HepG2 (cell line): ENCODE measurements at regions not wholly inside any gene's neighbourhood (a gene's known extent, or its start where the extent isn't known, plus 50 kb on each side); places are given as distances from the start of the nearest gene placed in this dataset.

Experiments used
- ATAC-seq: fragments of 200-7000 bp; cut with Tn5 transposase; 3 replicates; pipeline ENCODE4 v1.9.1; 2020; ENCODE audit warnings: mild to moderate bottlenecking, moderate library complexity
- BruUV-seq: library from RNA; stranded (reverse); fragments of 400-500 nt; replicated peaks from 2 replicates; lab custom pipeline; 2021; lab: Mats Ljungman, UMichigan
- CTCF ChIA-PET: fragments of 300-600 bp; formaldehyde crosslinking; extraction: SDS; loops from one replicate; lab custom pipeline; 2021; ENCODE audit warnings: low total read pairs, inconsistent platforms, low intra/inter-chr PET ratio; lab: Yijun Ruan, JAX
- POLR2A ChIA-PET: fragments of 350-600 bp; sonication (Branson Sonifier 250); formaldehyde crosslinking; loops from one replicate; lab custom pipeline; 2020; ENCODE audit warnings: antibody characterized with exemption, inconsistent platforms; lab: Yijun Ruan, JAX
- DNase-seq: peaks from one replicate; pipeline ENCODE4 v3.0.0-alpha.2; 2015; ENCODE audit warnings: low spot score
- FAIRE-seq: peaks from 3 replicates; lab custom pipeline; 2011; peaks lifted over from hg19 to GRCh38; lab: Jason Lieb, UNC
- H2AFZ ChIP-seq: one replicate; pipeline ENCODE4 v1.6.1; 2011; ENCODE audit warnings: low read length, inconsistent platforms
- H3K27ac ChIP-seq: fragments of 300-600 bp; 3 replicates; pipeline ENCODE4 v1.8.0; 2011; ENCODE audit warnings: mixed run types, mild to moderate bottlenecking, mixed read lengths, low read length, inconsistent platforms; ENCODE audit not compliant: insufficient read depth; ENCODE audit errors: extremely low read length
- H3K27me3 ChIP-seq, 2 experiments: fragments of 200-600 bp in 1 of 2; 2 replicates in 1 of 2; 3 replicates in 1 of 2; pipeline versions ENCODE4 v1.6.0 to v1.8.0; 2011; ENCODE audit warnings: low read length in 2 of 2, mild to moderate bottlenecking in 2 of 2, moderate library complexity in 2 of 2, inconsistent platforms in 1 of 2; ENCODE audit not compliant: insufficient read depth in 2 of 2, control insufficient read depth in 1 of 2
- H3K36me3 ChIP-seq, 2 experiments: fragments of 200-600 bp in 1 of 2; replicated peaks in 1 of 2; 2 replicates in 1 of 2; 3 replicates in 1 of 2; pipeline versions ENCODE4 v1.5.1 to v1.8.0; 2011; ENCODE audit warnings: low read length in 2 of 2, inconsistent platforms in 1 of 2; ENCODE audit not compliant: insufficient read depth in 2 of 2, control insufficient read depth in 1 of 2
- H3K4me1 ChIP-seq: 2 replicates; pipeline ENCODE4 v1.5.1; 2012; ENCODE audit warnings: low read length, inconsistent platforms; ENCODE audit not compliant: insufficient read depth
- H3K4me2 ChIP-seq: 2 replicates; pipeline ENCODE4 v1.6.0; 2011; ENCODE audit warnings: low read depth, low read length, inconsistent platforms
- H3K4me3 ChIP-seq, 3 experiments: fragments of 200-600 bp in 1 of 3; sonication (generic), shearing (Covaris generic) in 1 of 3; replicated peaks in 1 of 3; 2 replicates each; pipeline ENCODE4 v1.5.1; 2011 to 2016; ENCODE audit warnings: low read length in 3 of 3, inconsistent platforms in 2 of 3, low read depth in 2 of 3, mild to moderate bottlenecking in 2 of 3, control low read depth in 1 of 3, mixed read lengths in 1 of 3; ENCODE audit not compliant: insufficient read depth in 1 of 3
- H3K79me2 ChIP-seq: one replicate; pipeline ENCODE4 v1.6.1; 2011; ENCODE audit warnings: low read length, inconsistent platforms; ENCODE audit not compliant: insufficient read depth
- H3K9ac ChIP-seq: 2 replicates; pipeline ENCODE4 v1.6.0; 2011; ENCODE audit warnings: mild to moderate bottlenecking, low read depth, low read length, inconsistent platforms; ENCODE audit not compliant: insufficient read depth
- H3K9me3 ChIP-seq: 2 replicates; pipeline ENCODE4 v1.5.1; 2012; ENCODE audit warnings: mild to moderate bottlenecking, low read length
- H4K20me1 ChIP-seq: 2 replicates; pipeline ENCODE4 v1.6.0; 2011; ENCODE audit warnings: inconsistent platforms, mild to moderate bottlenecking, low read length, moderate library complexity; ENCODE audit not compliant: insufficient read depth
- ELF1 ChIP-seq: sonication (generic); formaldehyde crosslinking; IDR thresholded peaks from 2 replicates; pipeline ENCODE4 v1.4.0; 2020; ENCODE audit warnings: missing genetic modification reagents
- HIVEP1 ChIP-seq: sonication (generic); formaldehyde crosslinking; IDR thresholded peaks from 2 replicates; pipeline ENCODE4 v1.4.0; 2020; ENCODE audit warnings: mild to moderate bottlenecking, missing genetic modification reagents
- SRY ChIP-seq: sonication (generic); formaldehyde crosslinking; IDR thresholded peaks from 2 replicates; pipeline ENCODE4 v1.8.0; 2022; ENCODE audit warnings: mild to moderate bottlenecking, missing genetic modification reagents
- ZBTB34 ChIP-seq: sonication (generic); formaldehyde crosslinking; IDR thresholded peaks from 2 replicates; pipeline ENCODE4 v1.8.0; 2022; ENCODE audit warnings: mild to moderate bottlenecking, missing genetic modification reagents
- ZNF232 ChIP-seq: sonication (generic); formaldehyde crosslinking; IDR thresholded peaks from 2 replicates; pipeline ENCODE4 v1.4.0; 2020; ENCODE audit warnings: missing genetic modification reagents, borderline replicate concordance
- ZNF44 ChIP-seq: sonication (generic); formaldehyde crosslinking; IDR thresholded peaks from 2 replicates; pipeline ENCODE4 v1.5.1; 2020; ENCODE audit warnings: mild to moderate bottlenecking, missing genetic modification reagents
- ZNF512 ChIP-seq: sonication (generic); formaldehyde crosslinking; IDR thresholded peaks from 2 replicates; pipeline ENCODE4 v1.4.0; 2020; ENCODE audit warnings: mild to moderate bottlenecking, missing genetic modification reagents
- ZNF749 ChIP-seq: sonication (generic); formaldehyde crosslinking; IDR thresholded peaks from 2 replicates; pipeline ENCODE4 v1.8.0; 2022; ENCODE audit warnings: mild to moderate bottlenecking, missing genetic modification reagents, moderate library complexity, borderline replicate concordance
- WGBS: methylation state at CpG from one replicate; pipeline ENCODE4 v1.1.6; 2017; ENCODE audit warnings: low lambda C conversion rate; 5-methylcytosine and 5-hydroxymethylcytosine counted together
- in situ Hi-C: cut with HindIII; loops from 2 replicates; pipeline ENCODE4 v1.10.0; 2017; ENCODE audit warnings: low pct_unique_long_range_greater_than_20kb; ENCODE audit not compliant: extremely low pct_ligation_motif_present
- intact Hi-C: fragments of 100-400 bp; cut with micrococcal nuclease; formaldehyde crosslinking; loops from one replicate; pipeline ENCODE4 v1.10.0; 2022; ENCODE audit not compliant: unreplicated experiment
- TF ChIP-seq, protein P1 (sequence below): sonication (generic); formaldehyde crosslinking; IDR thresholded peaks from 2 replicates; pipeline ENCODE4 v1.4.0; 2020; ENCODE audit warnings: missing genetic modification reagents
- TF ChIP-seq, protein P2 (sequence below): sonication (generic); formaldehyde crosslinking; conservative IDR thresholded peaks from 2 replicates; pipeline ENCODE4 v1.4.0; 2020; ENCODE audit warnings: missing genetic modification reagents

DNA sequence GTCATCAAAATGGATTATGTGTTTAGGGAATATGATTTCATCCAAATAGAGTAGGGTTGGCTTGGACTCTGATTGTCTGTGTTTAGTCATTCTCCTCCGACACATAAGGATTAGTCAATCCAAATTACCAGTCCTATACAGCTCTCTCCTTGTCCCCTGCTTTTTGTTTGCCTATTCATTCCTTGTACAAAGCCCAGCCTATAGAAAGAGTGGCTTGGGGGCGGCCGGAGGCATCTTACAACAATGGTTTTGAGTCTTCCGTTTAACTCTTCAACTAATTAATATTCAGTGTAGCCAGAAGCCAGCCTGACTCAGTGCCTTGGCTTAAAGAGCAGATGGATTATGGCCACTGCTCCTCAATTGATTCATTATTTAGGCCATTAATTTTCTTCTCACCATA is 796.6 kb upstream of the POU3F4 start (continued):
- TF ChIP-seq ZNF749 (CRISPR knock-in tag): no peak
- TF ChIP-seq ZNF232 (CRISPR knock-in tag): no peak
- TF ChIP-seq SRY (CRISPR knock-in tag): no peak
- no peak for TF ChIP-seq ZNF44 (CRISPR knock-in tag)
- no peak for TF ChIP-seq ZBTB34 (CRISPR knock-in tag)

- ChIA-PET CTCF (no interaction called here), POLR2A (no interaction called here)
- FAIRE-seq (no peak), DNase-seq (no peak), ATAC-seq (no peak)
- TF ChIP-seq HIVEP1 (CRISPR knock-in tag): no peak
- TF ChIP-seq ZNF512 (CRISPR knock-in tag): no peak
- TF ChIP-seq, protein P1, sequence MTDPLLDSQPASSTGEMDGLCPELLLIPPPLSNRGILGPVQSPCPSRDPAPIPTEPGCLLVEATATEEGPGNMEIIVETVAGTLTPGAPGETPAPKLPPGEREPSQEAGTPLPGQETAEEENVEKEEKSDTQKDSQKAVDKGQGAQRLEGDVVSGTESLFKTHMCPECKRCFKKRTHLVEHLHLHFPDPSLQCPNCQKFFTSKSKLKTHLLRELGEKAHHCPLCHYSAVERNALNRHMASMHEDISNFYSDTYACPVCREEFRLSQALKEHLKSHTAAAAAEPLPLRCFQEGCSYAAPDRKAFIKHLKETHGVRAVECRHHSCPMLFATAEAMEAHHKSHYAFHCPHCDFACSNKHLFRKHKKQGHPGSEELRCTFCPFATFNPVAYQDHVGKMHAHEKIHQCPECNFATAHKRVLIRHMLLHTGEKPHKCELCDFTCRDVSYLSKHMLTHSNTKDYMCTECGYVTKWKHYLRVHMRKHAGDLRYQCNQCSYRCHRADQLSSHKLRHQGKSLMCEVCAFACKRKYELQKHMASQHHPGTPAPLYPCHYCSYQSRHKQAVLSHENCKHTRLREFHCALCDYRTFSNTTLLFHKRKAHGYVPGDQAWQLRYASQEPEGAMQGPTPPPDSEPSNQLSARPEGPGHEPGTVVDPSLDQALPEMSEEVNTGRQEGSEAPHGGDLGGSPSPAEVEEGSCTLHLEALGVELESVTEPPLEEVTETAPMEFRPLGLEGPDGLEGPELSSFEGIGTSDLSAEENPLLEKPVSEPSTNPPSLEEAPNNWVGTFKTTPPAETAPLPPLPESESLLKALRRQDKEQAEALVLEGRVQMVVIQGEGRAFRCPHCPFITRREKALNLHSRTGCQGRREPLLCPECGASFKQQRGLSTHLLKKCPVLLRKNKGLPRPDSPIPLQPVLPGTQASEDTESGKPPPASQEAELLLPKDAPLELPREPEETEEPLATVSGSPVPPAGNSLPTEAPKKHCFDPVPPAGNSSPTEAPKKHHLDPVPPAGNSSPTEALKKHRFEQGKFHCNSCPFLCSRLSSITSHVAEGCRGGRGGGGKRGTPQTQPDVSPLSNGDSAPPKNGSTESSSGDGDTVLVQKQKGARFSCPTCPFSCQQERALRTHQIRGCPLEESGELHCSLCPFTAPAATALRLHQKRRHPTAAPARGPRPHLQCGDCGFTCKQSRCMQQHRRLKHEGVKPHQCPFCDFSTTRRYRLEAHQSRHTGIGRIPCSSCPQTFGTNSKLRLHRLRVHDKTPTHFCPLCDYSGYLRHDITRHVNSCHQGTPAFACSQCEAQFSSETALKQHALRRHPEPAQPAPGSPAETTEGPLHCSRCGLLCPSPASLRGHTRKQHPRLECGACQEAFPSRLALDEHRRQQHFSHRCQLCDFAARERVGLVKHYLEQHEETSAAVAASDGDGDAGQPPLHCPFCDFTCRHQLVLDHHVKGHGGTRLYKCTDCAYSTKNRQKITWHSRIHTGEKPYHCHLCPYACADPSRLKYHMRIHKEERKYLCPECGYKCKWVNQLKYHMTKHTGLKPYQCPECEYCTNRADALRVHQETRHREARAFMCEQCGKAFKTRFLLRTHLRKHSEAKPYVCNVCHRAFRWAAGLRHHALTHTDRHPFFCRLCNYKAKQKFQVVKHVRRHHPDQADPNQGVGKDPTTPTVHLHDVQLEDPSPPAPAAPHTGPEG (CRISPR knock-in tag): no peak
- TF ChIP-seq ELF1 (CRISPR knock-in tag): no peak
- TF ChIP-seq, protein P2, sequence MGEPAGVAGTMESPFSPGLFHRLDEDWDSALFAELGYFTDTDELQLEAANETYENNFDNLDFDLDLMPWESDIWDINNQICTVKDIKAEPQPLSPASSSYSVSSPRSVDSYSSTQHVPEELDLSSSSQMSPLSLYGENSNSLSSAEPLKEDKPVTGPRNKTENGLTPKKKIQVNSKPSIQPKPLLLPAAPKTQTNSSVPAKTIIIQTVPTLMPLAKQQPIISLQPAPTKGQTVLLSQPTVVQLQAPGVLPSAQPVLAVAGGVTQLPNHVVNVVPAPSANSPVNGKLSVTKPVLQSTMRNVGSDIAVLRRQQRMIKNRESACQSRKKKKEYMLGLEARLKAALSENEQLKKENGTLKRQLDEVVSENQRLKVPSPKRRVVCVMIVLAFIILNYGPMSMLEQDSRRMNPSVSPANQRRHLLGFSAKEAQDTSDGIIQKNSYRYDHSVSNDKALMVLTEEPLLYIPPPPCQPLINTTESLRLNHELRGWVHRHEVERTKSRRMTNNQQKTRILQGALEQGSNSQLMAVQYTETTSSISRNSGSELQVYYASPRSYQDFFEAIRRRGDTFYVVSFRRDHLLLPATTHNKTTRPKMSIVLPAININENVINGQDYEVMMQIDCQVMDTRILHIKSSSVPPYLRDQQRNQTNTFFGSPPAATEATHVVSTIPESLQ (CRISPR knock-in tag): no peak
- Histone ChIP-seq H3K36me3 (no peaks in the 10 kb centered on the region), H3K9me3 (no peaks in the 10 kb centered on the region; the same call in 1 of the 2 replicates), H3K9ac (no peak overlapping the region), H4K20me1 (no peaks in the 10 kb centered on the region), H3K4me1 (no peaks in the 10 kb centered on the region), H3K79me2 (no peaks in the 10 kb centered on the region), H3K27me3 (no peaks in the 10 kb centered on the region), H3K4me3 (no peak overlapping the region), H2AFZ (no peak overlapping the region), H3K4me2 (no peak overlapping the region), H3K27ac (no peak overlapping the region)
- in situ Hi-C loops: no loop called here
- 36% methylated on average over 1 of the region's 1 CpG for WGBS
- BruUV-seq: no TSS peak
- intact Hi-C loops: no loop called here
These were observed 786.2 kb upstream of the POU3F4 start for GRCh38 chrX:82721891-82722290.
